SU-DHL-6 (cell line): ENCODE measurements at regions not wholly inside any gene's neighbourhood (a gene's known extent, or its start where the extent isn't known, plus 50 kb on each side); places are given as distances from the start of the nearest gene placed in this dataset.

ENCODE experiments used
- H2AFZ ChIP-seq: fragments of 200-600 bp; sonication (generic); 2 replicates; pipeline ENCODE4 v1.6.1; 2014; ENCODE audit warnings: low read depth, mild to moderate bottlenecking, moderate library complexity, mixed read lengths, antibody characterized with exemption, low read length; ENCODE audit not compliant: severe bottlenecking
- H3F3A ChIP-seq: fragments of 200-600 bp; shearing (Covaris generic); 2 replicates; pipeline ENCODE4 v1.6.0; 2016; ENCODE audit warnings: antibody characterized with exemption, mild to moderate bottlenecking; ENCODE audit not compliant: insufficient read depth
- H3K27ac ChIP-seq: fragments of 200-600 bp; sonication (generic); 2 replicates; pipeline ENCODE4 v1.5.1; 2016; ENCODE audit warnings: low read depth, mild to moderate bottlenecking, low read length, moderate library complexity, mixed read lengths
- H3K27me3 ChIP-seq: fragments of 200-600 bp; sonication (generic), shearing (Covaris generic); 2 replicates; pipeline ENCODE4 v1.6.0; 2014; ENCODE audit warnings: mild to moderate bottlenecking, low read length
- H3K36me3 ChIP-seq: fragments of 200-600 bp; sonication (generic); 2 replicates; pipeline ENCODE4 v1.6.1; 2014; ENCODE audit warnings: mild to moderate bottlenecking, low read length, mixed read lengths
- H3K4me2 ChIP-seq: fragments of 300-600, 200-600 bp; shearing (Covaris generic), sonication (generic); 2 replicates; pipeline ENCODE4 v1.6.0; 2014; ENCODE audit warnings: low read length, low read depth, mild to moderate bottlenecking; ENCODE audit not compliant: poor library complexity, severe bottlenecking
- H3K4me3 ChIP-seq: fragments of 200-600 bp; sonication (generic); 2 replicates; pipeline ENCODE4 v1.5.1; 2014; ENCODE audit warnings: antibody characterized with exemption, low read length, mild to moderate bottlenecking, mixed read lengths; ENCODE audit not compliant: insufficient read depth, poor library complexity, severe bottlenecking
- H3K79me2 ChIP-seq: fragments of 200-600 bp; sonication (generic); 2 replicates; pipeline ENCODE4 v1.6.1; 2014; ENCODE audit warnings: mild to moderate bottlenecking, low read length, moderate library complexity; ENCODE audit not compliant: insufficient read depth
- H3K9ac ChIP-seq: fragments of 200-600 bp; sonication (generic); 2 replicates; pipeline ENCODE4 v1.7.0; 2014; ENCODE audit warnings: mild to moderate bottlenecking, low read length
- H3K9me2 ChIP-seq: fragments of 200-600 bp; sonication (generic); replicated peaks from 2 replicates; pipeline ENCODE4 v1.6.1; 2014; ENCODE audit warnings: low read length; ENCODE audit not compliant: insufficient read depth
- H3K9me3 ChIP-seq: fragments of 200-600 bp; sonication (generic); 2 replicates; pipeline ENCODE4 v1.6.1; 2014; ENCODE audit warnings: low read length, mixed read lengths; ENCODE audit not compliant: insufficient read depth
- H4K20me1 ChIP-seq: fragments of 200-600 bp; sonication (generic); 2 replicates; pipeline ENCODE4 v1.6.1; 2014; ENCODE audit warnings: low read depth, mild to moderate bottlenecking, antibody characterized with exemption, low read length, moderate library complexity, mixed read lengths
- EZH2phosphoT487 ChIP-seq: fragments of 200-600 bp; sonication (generic), shearing (Covaris generic); conservative IDR thresholded peaks from 2 replicates; pipeline ENCODE4 v1.6.1; 2018; ENCODE audit warnings: mild to moderate bottlenecking, antibody characterized with exemption, low read length, moderate library complexity, mixed read lengths
- TF ChIP-seq, protein P1 (sequence below): fragments of 200-600 bp; sonication (generic); IDR thresholded peaks from one replicate; pipeline ENCODE4 v1.5.1; 2017; ENCODE audit warnings: antibody characterized with exemption, mild to moderate bottlenecking, low read length, moderate library complexity; ENCODE audit not compliant: insufficient read depth, poor library complexity, severe bottlenecking

DNA sequence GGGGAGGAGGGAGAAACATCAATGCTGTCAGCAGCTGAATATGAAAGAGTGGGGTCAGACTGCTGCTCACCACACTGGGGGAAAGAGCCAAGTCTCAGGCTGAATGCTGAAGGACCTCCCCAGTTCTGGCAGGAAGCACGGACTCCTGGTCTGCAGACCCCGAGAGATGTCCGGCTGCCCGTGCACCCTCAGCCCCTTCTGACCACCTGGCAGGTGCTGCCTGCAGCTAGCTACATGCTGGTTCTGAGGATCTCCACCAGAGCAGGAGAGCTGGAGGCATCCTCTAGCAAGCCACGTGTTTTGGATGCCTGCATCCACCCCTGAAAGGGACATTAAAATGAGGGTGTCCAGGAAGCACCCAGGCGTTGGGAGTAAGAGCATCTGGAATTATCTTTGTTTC lies 74.2 kb downstream of the HTR5A start:
- no peaks in the 10 kb centered on the region for H3K9me3 ChIP-seq
- H3K9me2 ChIP-seq: no peaks in the 10 kb centered on the region
- TF ChIP-seq EZH2phosphoT487: no peak
- TF ChIP-seq, protein P1, sequence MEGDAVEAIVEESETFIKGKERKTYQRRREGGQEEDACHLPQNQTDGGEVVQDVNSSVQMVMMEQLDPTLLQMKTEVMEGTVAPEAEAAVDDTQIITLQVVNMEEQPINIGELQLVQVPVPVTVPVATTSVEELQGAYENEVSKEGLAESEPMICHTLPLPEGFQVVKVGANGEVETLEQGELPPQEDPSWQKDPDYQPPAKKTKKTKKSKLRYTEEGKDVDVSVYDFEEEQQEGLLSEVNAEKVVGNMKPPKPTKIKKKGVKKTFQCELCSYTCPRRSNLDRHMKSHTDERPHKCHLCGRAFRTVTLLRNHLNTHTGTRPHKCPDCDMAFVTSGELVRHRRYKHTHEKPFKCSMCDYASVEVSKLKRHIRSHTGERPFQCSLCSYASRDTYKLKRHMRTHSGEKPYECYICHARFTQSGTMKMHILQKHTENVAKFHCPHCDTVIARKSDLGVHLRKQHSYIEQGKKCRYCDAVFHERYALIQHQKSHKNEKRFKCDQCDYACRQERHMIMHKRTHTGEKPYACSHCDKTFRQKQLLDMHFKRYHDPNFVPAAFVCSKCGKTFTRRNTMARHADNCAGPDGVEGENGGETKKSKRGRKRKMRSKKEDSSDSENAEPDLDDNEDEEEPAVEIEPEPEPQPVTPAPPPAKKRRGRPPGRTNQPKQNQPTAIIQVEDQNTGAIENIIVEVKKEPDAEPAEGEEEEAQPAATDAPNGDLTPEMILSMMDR: no peak
- no peaks in the 10 kb centered on the region for H3K36me3 ChIP-seq
- no peaks in the 10 kb centered on the region for H3K79me2 ChIP-seq
- H2AFZ ChIP-seq: no peak overlapping the region
- no peak overlapping the region for H3K9ac ChIP-seq
- no peaks in the 10 kb centered on the region for H4K20me1 ChIP-seq
- no peaks in the 10 kb centered on the region for H3F3A ChIP-seq
- H3K4me2 ChIP-seq: no peak overlapping the region
- H3K27me3 ChIP-seq: no peaks in the 10 kb centered on the region
- no peak overlapping the region for H3K4me3 ChIP-seq
- H3K27ac ChIP-seq: no peak overlapping the region

DNA sequence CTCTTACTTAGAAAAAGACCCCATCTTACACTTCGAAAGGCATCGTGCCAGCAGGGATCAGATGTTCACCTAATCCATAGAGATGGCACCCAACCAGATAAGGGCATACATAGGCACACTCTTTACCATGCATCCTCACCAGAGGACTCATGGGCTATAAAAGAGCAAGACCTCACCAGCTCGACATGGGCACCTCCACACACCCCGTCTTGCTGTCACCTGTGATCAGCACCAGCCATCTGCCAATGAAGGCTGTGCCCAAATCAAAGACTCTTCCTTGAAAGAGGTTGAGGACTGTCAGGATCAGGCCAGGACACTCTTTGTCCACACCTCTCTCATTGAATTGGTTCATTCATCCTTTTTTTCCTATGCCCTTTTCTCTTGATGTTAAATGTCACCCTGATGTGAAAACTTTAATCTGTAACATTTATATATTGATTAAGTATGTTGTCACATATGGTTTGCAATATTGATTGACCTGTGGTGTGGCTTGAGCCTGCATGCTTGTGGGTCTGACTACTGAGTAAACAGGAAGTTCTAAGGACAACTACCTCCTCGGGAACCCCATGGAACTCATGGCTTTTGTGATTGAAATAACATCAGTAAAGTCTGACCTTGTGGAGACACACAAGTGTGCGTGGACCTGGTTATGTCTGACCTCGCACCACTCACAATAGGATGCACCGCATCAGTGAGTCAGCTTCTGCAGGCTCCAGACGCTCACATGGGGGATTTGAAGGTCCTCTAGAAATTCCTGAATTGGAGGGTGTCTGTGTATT lies 75.5 kb downstream of the HTR5A start:
- no peaks in the 10 kb centered on the region for H3K9me2 ChIP-seq
- H3K27ac ChIP-seq: no peak overlapping the region
- H3F3A ChIP-seq: no peaks in the 10 kb centered on the region
- no peaks in the 10 kb centered on the region for H3K36me3 ChIP-seq
- H3K79me2 ChIP-seq: no peaks in the 10 kb centered on the region
- no peaks in the 10 kb centered on the region for H3K9me3 ChIP-seq
- no peak overlapping the region for H3K9ac ChIP-seq
- H2AFZ ChIP-seq: no peak overlapping the region
- TF ChIP-seq EZH2phosphoT487: no peak
- TF ChIP-seq, protein P1: no peak
- no peak overlapping the region for H3K4me2 ChIP-seq
- H3K4me3 ChIP-seq: no peak overlapping the region
- no peaks in the 10 kb centered on the region for H4K20me1 ChIP-seq
- no peaks in the 10 kb centered on the region for H3K27me3 ChIP-seq

DNA sequence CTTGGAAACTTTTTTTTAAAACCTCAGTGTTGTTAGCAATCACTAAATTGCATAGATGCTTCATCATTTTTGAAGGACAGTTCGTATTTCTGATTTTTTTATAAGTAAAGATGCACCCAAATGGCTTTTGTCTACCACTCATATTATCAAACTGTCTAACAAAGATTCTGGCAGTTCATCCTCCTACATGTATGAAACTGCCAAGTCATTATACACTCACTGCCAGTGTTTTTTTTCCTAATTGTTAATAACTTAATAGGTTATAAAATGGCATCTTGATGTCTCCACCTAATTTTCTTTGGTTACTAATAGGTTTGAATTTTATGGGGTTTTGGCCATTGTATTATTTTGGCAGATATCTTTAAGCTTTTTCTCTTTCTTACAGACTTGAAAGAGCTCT lies 77.0 kb downstream of the HTR5A start:
- Histone ChIP-seq H3K9me3 (no peaks in the 10 kb centered on the region), H2AFZ (no peak overlapping the region), H4K20me1 (no peaks in the 10 kb centered on the region), H3F3A (no peaks in the 10 kb centered on the region), H3K4me2 (no peak overlapping the region), H3K4me3 (no peak overlapping the region), H3K27me3 (no peaks in the 10 kb centered on the region), H3K9me2 (no peaks in the 10 kb centered on the region), H3K9ac (no peak overlapping the region), H3K36me3 (no peaks in the 10 kb centered on the region), H3K27ac (no peak overlapping the region), H3K79me2 (no peaks in the 10 kb centered on the region)
- TF ChIP-seq EZH2phosphoT487: no peak
- TF ChIP-seq, protein P1: no peak
